ENCODE measurements at regions not wholly inside any gene's neighbourhood (a gene's known extent, or its start where the extent isn't known, plus 50 kb on each side); places are given as distances from the start of the nearest gene placed in this dataset.

GRCh38 chr2:234278556-234279255, 218.2 kb downstream of the ARL4C start:
- no peaks in the 10 kb centered on the region for H3K9me3 ChIP-seq
- H3K4me1 ChIP-seq, result no peaks in the 10 kb centered on the region
- no peak overlapping the region for H3K4me3 ChIP-seq
- no peak for DNase-seq (ENCODE audit: low spot score in 2 of 2)
- WGBS, 2 donors, result 83 to 90% methylated on average over 7 of the region's 7 CpGs
- H3K27me3 ChIP-seq, result no peaks in the 10 kb centered on the region
- no peak overlapping the region for H3K27ac ChIP-seq
- H3K36me3 ChIP-seq, result no peaks in the 10 kb centered on the region
- TF ChIP-seq POLR2A (IDR thresholded peaks at IDR 0.05) (no peak), EP300 (IDR thresholded peaks at IDR 0.05) (no peak), CTCF (IDR thresholded peaks at IDR 0.05) (no peak)

GRCh38 chr2:234275515-234275914, 221.4 kb downstream of the ARL4C start:
- H3K36me3 ChIP-seq, result no peaks in the 10 kb centered on the region
- 56 to 61% methylated on average over 2 of the region's 2 CpGs for WGBS, 2 donors

GRCh38 chr2:234273887-234274584, 222.8 kb downstream of the ARL4C start:
- no peak overlapping the region for H3K4me3 ChIP-seq
- no peak for TF ChIP-seq EP300 (IDR thresholded peaks at IDR 0.05)
- no peak for TF ChIP-seq CTCF (IDR thresholded peaks at IDR 0.05)
- no peak for TF ChIP-seq POLR2A (IDR thresholded peaks at IDR 0.05)
- no peak for DNase-seq (ENCODE audit: low spot score in 2 of 2)
- H3K27ac ChIP-seq, result no peak overlapping the region
- H3K4me1 ChIP-seq, result no peaks in the 10 kb centered on the region
- H3K36me3 ChIP-seq, result no peaks in the 10 kb centered on the region
- no peaks in the 10 kb centered on the region for H3K9me3 ChIP-seq
- no peaks in the 10 kb centered on the region for H3K27me3 ChIP-seq
- WGBS, 2 donors, result 75 to 79% methylated on average over 9 of the region's 9 CpGs

More at GRCh38 chr2:234275515-234275914, 221.4 kb downstream of the ARL4C start:
- Histone ChIP-seq H3K27me3 (no peaks in the 10 kb centered on the region), H3K9me3 (no peaks in the 10 kb centered on the region), H3K4me1 (no peaks in the 10 kb centered on the region), H3K27ac (no peak overlapping the region), H3K4me3 (no peak overlapping the region)
- no peak for TF ChIP-seq POLR2A (IDR thresholded peaks at IDR 0.05)
- TF ChIP-seq EP300 (IDR thresholded peaks at IDR 0.05), result no peak
- TF ChIP-seq CTCF (IDR thresholded peaks at IDR 0.05), result no peak
- DNase-seq (ENCODE audit: low spot score in 2 of 2), result no peak

GRCh38 chr2:234272069-234272850, 221.8 kb downstream of the SPP2 start:
- H3K27ac ChIP-seq, result no peak overlapping the region
- H3K4me3 ChIP-seq, result no peak overlapping the region
- H3K4me1 ChIP-seq, result no peaks in the 10 kb centered on the region
- no peaks in the 10 kb centered on the region for H3K36me3 ChIP-seq
- DNase-seq (ENCODE audit: low spot score in 2 of 2), result no peak
- no peaks in the 10 kb centered on the region for H3K27me3 ChIP-seq
- TF ChIP-seq CTCF (IDR thresholded peaks at IDR 0.05) (no peak), EP300 (IDR thresholded peaks at IDR 0.05) (no peak), POLR2A (IDR thresholded peaks at IDR 0.05) (no peak)
- no peaks in the 10 kb centered on the region for H3K9me3 ChIP-seq
- 86 to 90% methylated on average over 5 of the region's 5 CpGs for whole genome bisulfite sequencing, 2 donors

GRCh38 chr2:234271338-234271737, 220.8 kb downstream of the SPP2 start:
- Histone ChIP-seq H3K9me3 (no peaks in the 10 kb centered on the region), H3K27me3 (no peaks in the 10 kb centered on the region), H3K36me3 (no peaks in the 10 kb centered on the region), H3K27ac (no peak overlapping the region), H3K4me3 (no peak overlapping the region), H3K4me1 (no peaks in the 10 kb centered on the region)
- no peak for TF ChIP-seq EP300 (IDR thresholded peaks at IDR 0.05)
- DNase-seq (ENCODE audit: low spot score in 2 of 2), result no peak
- WGBS, 2 donors, result 74 to 77% methylated on average over 4 of the region's 4 CpGs
